NCI-H82 treated with DMSO at 0.1 percent for 48 hours (cell line): ENCODE measurements at regions not wholly inside any gene's neighbourhood (a gene's known extent, or its start where the extent isn't known, plus 50 kb on each side); places are given as distances from the start of the nearest gene placed in this dataset.
"Not testable (repeated sequence)": the region's sequence is repeated elsewhere in the genome, so short reads cannot be mapped to it uniquely, and the experiment has no call there.

Experiments
- DNase-seq: peaks from one replicate; lab custom pipeline; 2025; ENCODE audit not compliant: unreplicated experiment; lab: John Stamatoyannopoulos, UW

- no peak for DNase-seq
Observed at GRCh38 chr2:226478109-226478809, 321.4 kb downstream of the IRS1 start.

- no peak for DNase-seq
Observed at GRCh38 chr2:226477221-226478108, 322.2 kb downstream of the IRS1 start.

- DNase-seq: no peak
Observed at GRCh38 chr2:226475650-226476049, 324.0 kb downstream of the IRS1 start.

GRCh38 chr2:226474131-226474530, 325.5 kb downstream of the IRS1 start:
- no peak for DNase-seq

- no peak for DNase-seq
Observed at GRCh38 chr2:226471987-226472470, 327.6 kb downstream of the IRS1 start.

GRCh38 chr2:226467633-226468032, 332.0 kb downstream of the IRS1 start:
- no peak for DNase-seq

- DNase-seq: no peak
Observed at GRCh38 chr2:226467221-226467620, 332.4 kb downstream of the IRS1 start.

GRCh38 chr2:226466589-226466988, 333.0 kb downstream of the IRS1 start:
- no peak for DNase-seq

- DNase-seq: no peak
Observed at GRCh38 chr2:226466124-226466523, 333.5 kb downstream of the IRS1 start.

GRCh38 chr2:226464380-226464779, 335.2 kb downstream of the IRS1 start:
- DNase-seq: no peak

- DNase-seq: no peak
Observed at GRCh38 chr2:226463154-226463553, 336.5 kb downstream of the IRS1 start.

- DNase-seq: no peak
Observed at GRCh38 chr2:226461981-226462380, 337.6 kb downstream of the IRS1 start.

- not testable (repeated sequence) for DNase-seq
Observed at GRCh38 chr2:226456144-226456543, 343.5 kb downstream of the IRS1 start.

- DNase-seq: no peak
Observed at GRCh38 chr2:226452768-226453167, 346.9 kb downstream of the IRS1 start.

GRCh38 chr2:226451486-226451885, 348.1 kb downstream of the IRS1 start:
- DNase-seq: no peak

GRCh38 chr2:226450141-226450540, 349.5 kb downstream of the IRS1 start:
- no peak for DNase-seq

- no peak for DNase-seq
Observed at GRCh38 chr2:226447338-226448300, 352.0 kb downstream of the IRS1 start.

- no peak for DNase-seq
Observed at GRCh38 chr2:226446406-226447001, 353.1 kb downstream of the IRS1 start.

GRCh38 chr2:226445216-226445861, 354.3 kb downstream of the IRS1 start:
- no peak for DNase-seq

GRCh38 chr2:226443112-226443511, 356.5 kb downstream of the IRS1 start:
- DNase-seq: no peak
